Activated naive CD8-positive, alpha-beta T cell treated with anti-CD3 and anti-CD28 coated beads for 36 hours (primary cell): ENCODE measurements at regions not wholly inside any gene's neighbourhood (a gene's known extent, or its start where the extent isn't known, plus 50 kb on each side); places are given as distances from the start of the nearest gene placed in this dataset.
"Not testable (repeated sequence)": the region's sequence is repeated elsewhere in the genome, so short reads cannot be mapped to it uniquely, and the experiment has no call there.

Experiments
- DNase-seq: peaks from one replicate; pipeline ENCODE4 v3.0.0; 2021
- H3K27ac Mint-ChIP-seq: one replicate; pipeline ENCODE4 v1.8.0; 2022; ENCODE audit warnings: mild to moderate bottlenecking, moderate library complexity, mixed read lengths
- H3K27me3 Mint-ChIP-seq: one replicate; pipeline ENCODE4 v1.8.0; 2022; ENCODE audit warnings: mild to moderate bottlenecking, mixed read lengths
- H3K36me3 Mint-ChIP-seq: one replicate; pipeline ENCODE4 v1.8.0; 2021; ENCODE audit warnings: mild to moderate bottlenecking, mixed read lengths
- H3K4me1 Mint-ChIP-seq: one replicate; pipeline ENCODE4 v1.8.0; 2021; ENCODE audit warnings: mixed read lengths
- H3K4me3 Mint-ChIP-seq: one replicate; pipeline ENCODE4 v1.8.0; 2022; ENCODE audit warnings: mild to moderate bottlenecking, moderate library complexity, mixed read lengths
- H3K9me3 Mint-ChIP-seq: one replicate; pipeline ENCODE4 v1.8.0; 2022; ENCODE audit warnings: mixed read lengths

GRCh38 chr1:29590583-29591565 lies 354.6 kb downstream of the PTPRU start:
- Mint-ChIP-seq H3K36me3 (no peaks in the 10 kb centered on the region), H3K27me3 (peaks cover 28% of the 10 kb centered on the region), H3K4me3 (no peak overlapping the region), H3K27ac (no peak overlapping the region), H3K4me1 (no peaks in the 10 kb centered on the region), H3K9me3 (peaks cover 8% of the 10 kb centered on the region)
- DNase-seq, result no peak

- not testable (repeated sequence) for H3K9me3 Mint-ChIP-seq, H3K36me3 Mint-ChIP-seq, H3K27ac Mint-ChIP-seq, H3K4me3 Mint-ChIP-seq, DNase-seq, H3K4me1 Mint-ChIP-seq
- peaks cover 28% of the 10 kb centered on the region for H3K27me3 Mint-ChIP-seq
Measured at GRCh38 chr1:29589716-29590115, 353.4 kb downstream of the PTPRU start.

- no peaks in the 10 kb centered on the region for H3K36me3 Mint-ChIP-seq
- H3K27ac Mint-ChIP-seq, result no peak overlapping the region
- no peaks in the 10 kb centered on the region for H3K4me1 Mint-ChIP-seq
- DNase-seq, result no peak
- H3K4me3 Mint-ChIP-seq, result no peak overlapping the region
- peaks cover 8% of the 10 kb centered on the region for H3K9me3 Mint-ChIP-seq
- H3K27me3 Mint-ChIP-seq, result peaks cover 28% of the 10 kb centered on the region
Measured at GRCh38 chr1:29586991-29587745, 350.8 kb downstream of the PTPRU start.

GRCh38 chr1:29586215-29586614 lies 349.9 kb downstream of the PTPRU start:
- Mint-ChIP-seq H3K4me1 (no peaks in the 10 kb centered on the region), H3K9me3 (peaks cover 8% of the 10 kb centered on the region)

GRCh38 chr1:29585656-29586055 lies 349.3 kb downstream of the PTPRU start:
- no peak overlapping the region for H3K27ac Mint-ChIP-seq
- DNase-seq, result no peak
- peaks cover 23% of the 10 kb centered on the region for H3K27me3 Mint-ChIP-seq
- H3K36me3 Mint-ChIP-seq, result no peaks in the 10 kb centered on the region
- peaks cover 8% of the 10 kb centered on the region for H3K9me3 Mint-ChIP-seq
- H3K4me3 Mint-ChIP-seq, result no peak overlapping the region
- H3K4me1 Mint-ChIP-seq, result no peaks in the 10 kb centered on the region

More at GRCh38 chr1:29586215-29586614, 349.9 kb downstream of the PTPRU start:
- Mint-ChIP-seq H3K4me3 (no peak overlapping the region), H3K36me3 (no peaks in the 10 kb centered on the region), H3K27me3 (peaks cover 28% of the 10 kb centered on the region), H3K27ac (no peak overlapping the region)
- no peak for DNase-seq

- Mint-ChIP-seq H3K36me3 (no peaks in the 10 kb centered on the region), H3K9me3 (peaks cover 8% of the 10 kb centered on the region), H3K27me3 (peaks cover 19% of the 10 kb centered on the region), H3K4me3 (no peak overlapping the region), H3K27ac (no peak overlapping the region), H3K4me1 (no peaks in the 10 kb centered on the region)
- DNase-seq, result no peak
Measured at GRCh38 chr1:29585201-29585600, 348.9 kb downstream of the PTPRU start.

GRCh38 chr1:29584776-29585175 lies 348.5 kb downstream of the PTPRU start:
- Mint-ChIP-seq H3K4me1 (no peaks in the 10 kb centered on the region), H3K36me3 (no peaks in the 10 kb centered on the region)
- no peak for DNase-seq

GRCh38 chr1:29584362-29584761 lies 348.0 kb downstream of the PTPRU start:
- no peak overlapping the region for H3K27ac Mint-ChIP-seq
- no peak for DNase-seq
- no peaks in the 10 kb centered on the region for H3K36me3 Mint-ChIP-seq

More at GRCh38 chr1:29584776-29585175, 348.5 kb downstream of the PTPRU start:
- no peak overlapping the region for H3K4me3 Mint-ChIP-seq
- H3K9me3 Mint-ChIP-seq, result peaks cover 7% of the 10 kb centered on the region
- H3K27me3 Mint-ChIP-seq, result peaks cover 16% of the 10 kb centered on the region
- H3K27ac Mint-ChIP-seq, result no peak overlapping the region

GRCh38 chr1:29583727-29584126 lies 347.4 kb downstream of the PTPRU start:
- H3K4me3 Mint-ChIP-seq, result no peak overlapping the region
- H3K9me3 Mint-ChIP-seq, result peaks cover 5% of the 10 kb centered on the region
- no peak for DNase-seq
- no peaks in the 10 kb centered on the region for H3K4me1 Mint-ChIP-seq
- peaks cover 16% of the 10 kb centered on the region for H3K27me3 Mint-ChIP-seq
- H3K36me3 Mint-ChIP-seq, result no peaks in the 10 kb centered on the region
- no peak overlapping the region for H3K27ac Mint-ChIP-seq

More at GRCh38 chr1:29584362-29584761, 348.0 kb downstream of the PTPRU start:
- Mint-ChIP-seq H3K4me3 (no peak overlapping the region), H3K27me3 (peaks cover 16% of the 10 kb centered on the region), H3K4me1 (no peaks in the 10 kb centered on the region), H3K9me3 (peaks cover 5% of the 10 kb centered on the region)

- no peak overlapping the region for H3K4me3 Mint-ChIP-seq
- H3K36me3 Mint-ChIP-seq, result no peaks in the 10 kb centered on the region
Measured at GRCh38 chr1:29581256-29581655, 344.9 kb downstream of the PTPRU start.

GRCh38 chr1:29579821-29580425 lies 343.6 kb downstream of the PTPRU start:
- no peaks in the 10 kb centered on the region for H3K27me3 Mint-ChIP-seq
- H3K27ac Mint-ChIP-seq, result no peak overlapping the region
- H3K4me1 Mint-ChIP-seq, result no peaks in the 10 kb centered on the region
- no peak for DNase-seq
- H3K9me3 Mint-ChIP-seq, result no peaks in the 10 kb centered on the region
- H3K4me3 Mint-ChIP-seq, result no peak overlapping the region
- H3K36me3 Mint-ChIP-seq, result no peaks in the 10 kb centered on the region

More at GRCh38 chr1:29581256-29581655, 344.9 kb downstream of the PTPRU start:
- Mint-ChIP-seq H3K27me3 (no peaks in the 10 kb centered on the region), H3K27ac (no peak overlapping the region), H3K9me3 (no peaks in the 10 kb centered on the region), H3K4me1 (no peaks in the 10 kb centered on the region)
- no peak for DNase-seq

- Mint-ChIP-seq H3K4me3 (no peak overlapping the region), H3K36me3 (no peaks in the 10 kb centered on the region), H3K4me1 (no peaks in the 10 kb centered on the region), H3K27me3 (peaks cover 3% of the 10 kb centered on the region), H3K9me3 (no peaks in the 10 kb centered on the region), H3K27ac (no peak overlapping the region)
- no peak for DNase-seq
Measured at GRCh38 chr1:29577512-29577911, 341.2 kb downstream of the PTPRU start.

- H3K27ac Mint-ChIP-seq, result no peak overlapping the region
- H3K4me1 Mint-ChIP-seq, result no peaks in the 10 kb centered on the region
- no peaks in the 10 kb centered on the region for H3K9me3 Mint-ChIP-seq
- H3K36me3 Mint-ChIP-seq, result no peaks in the 10 kb centered on the region
- no peak for DNase-seq
- peaks cover 3% of the 10 kb centered on the region for H3K27me3 Mint-ChIP-seq
- H3K4me3 Mint-ChIP-seq, result no peak overlapping the region
Measured at GRCh38 chr1:29576510-29576909, 340.2 kb downstream of the PTPRU start.

GRCh38 chr1:29575826-29576225 lies 339.5 kb downstream of the PTPRU start:
- no peak overlapping the region for H3K27ac Mint-ChIP-seq
- H3K27me3 Mint-ChIP-seq, result peaks cover 3% of the 10 kb centered on the region
- no peak overlapping the region for H3K4me3 Mint-ChIP-seq
- DNase-seq, result no peak
- no peaks in the 10 kb centered on the region for H3K9me3 Mint-ChIP-seq
- no peaks in the 10 kb centered on the region for H3K4me1 Mint-ChIP-seq
- no peaks in the 10 kb centered on the region for H3K36me3 Mint-ChIP-seq

- no peaks in the 10 kb centered on the region for H3K36me3 Mint-ChIP-seq
- no peak for DNase-seq
- H3K9me3 Mint-ChIP-seq, result no peaks in the 10 kb centered on the region
- no peak overlapping the region for H3K4me3 Mint-ChIP-seq
- H3K27ac Mint-ChIP-seq, result no peak overlapping the region
- no peaks in the 10 kb centered on the region for H3K4me1 Mint-ChIP-seq
- peaks cover 3% of the 10 kb centered on the region for H3K27me3 Mint-ChIP-seq
Measured at GRCh38 chr1:29575277-29575676, 339.0 kb downstream of the PTPRU start.
